Breast epithelium (tissue), 3 donors: ENCODE measurements at regions not wholly inside any gene's neighbourhood (a gene's known extent, or its start where the extent isn't known, plus 50 kb on each side); places are given as distances from the start of the nearest gene placed in this dataset.

ENCODE experiments used
- CTCF ChIP-seq, 3 donors: fragments of 450-650 bp; IDR thresholded peaks; one replicate each; pipeline ENCODE4 v1.5.1; 2016 to 2017; ENCODE audit warnings: antibody characterized with exemption in 3 of 3, mild to moderate bottlenecking in 3 of 3, moderate library complexity in 3 of 3
- POLR2A ChIP-seq: fragments of 450-650 bp; IDR thresholded peaks from one replicate; pipeline ENCODE4 v1.6.1; 2016; ENCODE audit warnings: antibody characterized with exemption, mild to moderate bottlenecking, moderate library complexity
- POLR2AphosphoS5 ChIP-seq, 3 donors: sonication (generic); formaldehyde crosslinking; IDR thresholded peaks; one replicate each; pipeline ENCODE4 v1.6.1; 2017; ENCODE audit warnings: antibody characterized with exemption in 3 of 3

- TF ChIP-seq POLR2A, result no peak
- no peak for TF ChIP-seq CTCF (IDR thresholded peaks at IDR 0.05)
- no peak for TF ChIP-seq POLR2AphosphoS5 (IDR thresholded peaks at IDR 0.05)
These were observed 298.4 kb upstream of the DUSP10 start for GRCh38 chr1:222040121-222040805.
